CD4-positive, alpha-beta T cell treated with Interleukin-15 for 4 hours (primary cell): ENCODE measurements at regions not wholly inside any gene's neighbourhood (a gene's known extent, or its start where the extent isn't known, plus 50 kb on each side); places are given as distances from the start of the nearest gene placed in this dataset.

Experiments used
- DNase-seq: peaks from one replicate; pipeline ENCODE4 v3.0.0-alpha.2; 2020; ENCODE audit warnings: low spot score

- no peak for DNase-seq
Measured at GRCh38 chr1:201589186-201589585, 50.3 kb downstream of the NAV1 start.

GRCh38 chr1:201590474-201590873 is 51.5 kb downstream of the NAV1 start:
- DNase-seq, result no peak

GRCh38 chr1:201591348-201591747 is 52.4 kb downstream of the NAV1 start:
- no peak for DNase-seq

- no peak for DNase-seq
Measured at GRCh38 chr1:201591981-201592380, 53.1 kb downstream of the NAV1 start.

GRCh38 chr1:201593200-201593921 is 54.4 kb downstream of the NAV1 start:
- DNase-seq, result no peak

GRCh38 chr1:201594575-201595245 is 55.8 kb downstream of the NAV1 start:
- DNase-seq, result no peak

GRCh38 chr1:201595381-201595780 is 56.5 kb downstream of the NAV1 start:
- no peak for DNase-seq

- no peak for DNase-seq
Measured at GRCh38 chr1:201596101-201596868, 57.4 kb downstream of the NAV1 start.

GRCh38 chr1:201597551-201598230 is 58.8 kb downstream of the NAV1 start:
- no peak for DNase-seq

GRCh38 chr1:201598396-201598795 is 59.5 kb downstream of the NAV1 start:
- DNase-seq, result no peak

- no peak for DNase-seq
Measured at GRCh38 chr1:201598973-201599372, 60.0 kb downstream of the NAV1 start.

- DNase-seq, result no peak
Measured at GRCh38 chr1:201599548-201599947, 60.6 kb downstream of the NAV1 start.

GRCh38 chr1:201602413-201603265 is 63.7 kb downstream of the NAV1 start:
- no peak for DNase-seq

GRCh38 chr1:201603613-201604232 is 64.8 kb downstream of the NAV1 start:
- DNase-seq, result no peak

- DNase-seq, result no peak
Measured at GRCh38 chr1:201605385-201606010, 66.6 kb downstream of the NAV1 start.

- DNase-seq, result no peak
Measured at GRCh38 chr1:201606096-201606495, 67.2 kb downstream of the NAV1 start.

GRCh38 chr1:201606623-201607022 is 67.7 kb downstream of the NAV1 start:
- DNase-seq, result no peak

- DNase-seq, result no peak
Measured at GRCh38 chr1:201608635-201609395, 69.9 kb downstream of the NAV1 start.

- no peak for DNase-seq
Measured at GRCh38 chr1:201609661-201610318, 70.9 kb downstream of the NAV1 start.
